Mesothelial cell of epicardium (in vitro differentiated cells): ENCODE measurements at regions not wholly inside any gene's neighbourhood (a gene's known extent, or its start where the extent isn't known, plus 50 kb on each side); places are given as distances from the start of the nearest gene placed in this dataset.

Experiments
- DNase-seq, 2 experiments: peaks; one replicate each; pipeline ENCODE4 v3.0.0; 2021; ENCODE audit warnings: low spot score in 2 of 2; ENCODE audit not compliant: unreplicated experiment in 2 of 2
- H3K27ac Mint-ChIP-seq: 2 replicates; pipeline ENCODE4 v1.8.0; 2021; ENCODE audit warnings: mixed read lengths
- H3K27me3 Mint-ChIP-seq: 2 replicates; pipeline ENCODE4 v1.8.0; 2021; ENCODE audit warnings: low read depth, mixed read lengths
- H3K36me3 Mint-ChIP-seq: 2 replicates; pipeline ENCODE4 v1.8.0; 2021; ENCODE audit warnings: mixed read lengths
- H3K4me1 Mint-ChIP-seq: 2 replicates; pipeline ENCODE4 v1.8.0; 2021; ENCODE audit warnings: mixed read lengths
- H3K4me3 Mint-ChIP-seq: 2 replicates; pipeline ENCODE4 v1.8.0; 2021; ENCODE audit warnings: mild to moderate bottlenecking, moderate library complexity, mixed read lengths
- H3K9me3 Mint-ChIP-seq: 2 replicates; pipeline ENCODE4 v1.8.0; 2021; ENCODE audit warnings: mixed read lengths
- CTCF ChIP-seq: fragments of 200-600 bp; sonication (generic); IDR thresholded peaks from one replicate; pipeline ENCODE4 v1.5.0; 2021; ENCODE audit warnings: antibody characterized with exemption; ENCODE audit not compliant: unreplicated experiment

- peaks cover 17% of the 10 kb centered on the region for H3K9me3 Mint-ChIP-seq
- peaks cover 10% of the 10 kb centered on the region for H3K27me3 Mint-ChIP-seq
- H3K36me3 Mint-ChIP-seq = no peaks in the 10 kb centered on the region
- TF ChIP-seq CTCF = no peak
- no peak overlapping the region for H3K27ac Mint-ChIP-seq
- H3K4me3 Mint-ChIP-seq = no peak overlapping the region
- DNase-seq = no peak
- peaks cover 12% of the 10 kb centered on the region for H3K4me1 Mint-ChIP-seq
Measured at GRCh38 chr20:22773344-22773743, 189.0 kb upstream of the FOXA2 start.

- TF ChIP-seq CTCF = no peak
- no peak for DNase-seq
- Mint-ChIP-seq H3K36me3 (no peaks in the 10 kb centered on the region), H3K4me3 (no peak overlapping the region), H3K9me3 (peaks cover 10% of the 10 kb centered on the region), H3K4me1 (peaks cover 5% of the 10 kb centered on the region), H3K27me3 (peaks cover 10% of the 10 kb centered on the region), H3K27ac (no peak overlapping the region)
Measured at GRCh38 chr20:22775256-22775655, 190.9 kb upstream of the FOXA2 start.

GRCh38 chr20:22775671-22776139 is 191.3 kb upstream of the FOXA2 start:
- no peak for TF ChIP-seq CTCF
- Mint-ChIP-seq H3K4me1 (peaks cover 5% of the 10 kb centered on the region), H3K27ac (no peak overlapping the region), H3K4me3 (no peak overlapping the region), H3K9me3 (peaks cover 10% of the 10 kb centered on the region), H3K36me3 (no peaks in the 10 kb centered on the region), H3K27me3 (peaks cover 10% of the 10 kb centered on the region)
- no peak for DNase-seq

GRCh38 chr20:22776369-22776768 is 192.0 kb upstream of the FOXA2 start:
- Mint-ChIP-seq H3K4me3 (no peak overlapping the region), H3K4me1 (peaks cover 5% of the 10 kb centered on the region), H3K9me3 (peaks cover 10% of the 10 kb centered on the region), H3K27me3 (peaks cover 6% of the 10 kb centered on the region), H3K36me3 (no peaks in the 10 kb centered on the region), H3K27ac (no peak overlapping the region)
- TF ChIP-seq CTCF = no peak
- DNase-seq = no peak

GRCh38 chr20:22779878-22780277 is 195.5 kb upstream of the FOXA2 start:
- Mint-ChIP-seq H3K4me3 (no peak overlapping the region), H3K27me3 (peaks cover 3% of the 10 kb centered on the region), H3K4me1 (peaks cover 7% of the 10 kb centered on the region), H3K36me3 (no peaks in the 10 kb centered on the region), H3K27ac (no peak overlapping the region), H3K9me3 (peaks cover 10% of the 10 kb centered on the region)
- no peak for TF ChIP-seq CTCF
- DNase-seq = no peak

GRCh38 chr20:22781869-22782268 is 197.5 kb upstream of the FOXA2 start:
- no peak for DNase-seq
- no peaks in the 10 kb centered on the region for H3K36me3 Mint-ChIP-seq
- H3K27me3 Mint-ChIP-seq = peaks cover 3% of the 10 kb centered on the region
- H3K4me1 Mint-ChIP-seq = peaks cover 2% of the 10 kb centered on the region
- peaks cover 6% of the 10 kb centered on the region for H3K9me3 Mint-ChIP-seq
- TF ChIP-seq CTCF = no peak
- no peak overlapping the region for H3K27ac Mint-ChIP-seq
- no peak overlapping the region for H3K4me3 Mint-ChIP-seq
